H1 (cell line): ENCODE measurements at regions not wholly inside any gene's neighbourhood (a gene's known extent, or its start where the extent isn't known, plus 50 kb on each side); places are given as distances from the start of the nearest gene placed in this dataset.

Source experiments
- CTCF ChIA-PET: fragments of 300-600 bp; sonication (Branson Sonifier 250); formaldehyde crosslinking; loops from one replicate; lab custom pipeline; 2021; ENCODE audit not compliant: partially characterized antibody; lab: Charles Lee
- POLR2A ChIA-PET: fragments of 300-600 bp; sonication (Branson Sonifier 250); formaldehyde crosslinking; loops from one replicate; lab custom pipeline; 2021; ENCODE audit warnings: inconsistent platforms; ENCODE audit not compliant: partially characterized antibody; lab: Charles Lee
- DNase-seq, 2 experiments: peaks; one replicate each; pipeline versions ENCODE4 v3.0.0 to v3.0.0-alpha.2; 2010 to 2022; ENCODE audit warnings: low spot score in 2 of 2, low read depth in 1 of 2, mixed read lengths in 1 of 2
- FAIRE-seq: peaks from 2 replicates; lab custom pipeline; 2011; peaks lifted over from hg19 to GRCh38; lab: Jason Lieb, UNC
- H2AFZ ChIP-seq: 2 replicates; pipeline ENCODE4 v1.8.1; 2012; ENCODE audit warnings: low read length, inconsistent platforms
- H2AK5ac ChIP-seq: 2 replicates; pipeline ENCODE4 v1.6.1; 2013; ENCODE audit warnings: low read depth, low read length
- H2BK120ac ChIP-seq: replicated peaks from 2 replicates; pipeline ENCODE3; 2013; ENCODE audit warnings: low read depth, low read length, inconsistent platforms
- H2BK12ac ChIP-seq: 2 replicates; pipeline ENCODE4 v1.6.1; 2013; ENCODE audit warnings: low read depth, low read length
- H2BK15ac ChIP-seq: 2 replicates; pipeline ENCODE4 v1.6.1; 2013; ENCODE audit warnings: low read length
- H2BK20ac ChIP-seq: 2 replicates; pipeline ENCODE4 v1.6.1; 2013; ENCODE audit warnings: low read length
- H2BK5ac ChIP-seq: 2 replicates; pipeline ENCODE4 v1.6.1; 2013; ENCODE audit warnings: low read depth, low read length
- H3K14ac ChIP-seq: 2 replicates; pipeline ENCODE4 v1.6.1; 2013; ENCODE audit warnings: inconsistent platforms; ENCODE audit not compliant: insufficient read length
- H3K18ac ChIP-seq: 2 replicates; pipeline ENCODE4 v1.6.1; 2013; ENCODE audit warnings: low read length; ENCODE audit errors: extremely low read depth
- H3K23ac ChIP-seq: 2 replicates; pipeline ENCODE4 v1.6.1; 2013; ENCODE audit warnings: inconsistent platforms; ENCODE audit not compliant: insufficient read length
- H3K23me2 ChIP-seq: 2 replicates; pipeline ENCODE4 v1.6.1; 2013; ENCODE audit warnings: low read depth, low read length
- H3K27ac ChIP-seq: 2 replicates; pipeline ENCODE4 v1.6.1; 2011; ENCODE audit warnings: low read depth, low read length, inconsistent platforms
- H3K27me3 ChIP-seq, 4 experiments: replicated peaks in 1 of 4; 1 replicate in 1 of 4; 2 replicates in 3 of 4; pipeline versions ENCODE4 v1.6.1 to v1.8.1; 2011 to 2013; ENCODE audit warnings: low read length in 3 of 4, mild to moderate bottlenecking in 3 of 4, inconsistent platforms in 2 of 4, mixed read lengths in 2 of 4, moderate library complexity in 1 of 4; ENCODE audit not compliant: control insufficient read depth in 3 of 4, insufficient read depth in 3 of 4; ENCODE audit errors: extremely low read depth in 1 of 4
- H3K36me3 ChIP-seq, 4 experiments: 2 replicates each; pipeline versions ENCODE4 v1.6.1 to v1.8.1; 2011 to 2013; ENCODE audit warnings: mild to moderate bottlenecking in 4 of 4, low read length in 3 of 4, moderate library complexity in 2 of 4, control low read depth in 1 of 4, inconsistent platforms in 1 of 4; ENCODE audit not compliant: insufficient read depth in 4 of 4, control insufficient read depth in 2 of 4
- H3K4ac ChIP-seq: replicated peaks from 2 replicates; pipeline ENCODE3; 2013; ENCODE audit warnings: low read length, low read depth, mixed read lengths, inconsistent platforms; ENCODE audit not compliant: insufficient read length
- H3K4me1 ChIP-seq, 4 experiments: replicated peaks in 1 of 4; 1 replicate in 1 of 4; 2 replicates in 3 of 4; pipeline versions ENCODE4 v1.6.1 to v1.8.1; 2011 to 2013; ENCODE audit warnings: low read length in 3 of 4, inconsistent platforms in 2 of 4, mixed read lengths in 1 of 4; ENCODE audit not compliant: insufficient read depth in 4 of 4, control insufficient read depth in 3 of 4
- H3K4me2 ChIP-seq, 2 experiments: 2 replicates each; pipeline versions ENCODE4 v1.6.1 to v1.8.1; 2011 to 2013; ENCODE audit warnings: low read depth in 2 of 2, low read length in 2 of 2, control low read depth in 1 of 2, inconsistent platforms in 1 of 2, mild to moderate bottlenecking in 1 of 2; ENCODE audit not compliant: insufficient read depth in 1 of 2
- H3K4me3 ChIP-seq, 4 experiments: fragments of 200-600, 300-600 bp in 1 of 4; sonication (generic), shearing (Covaris generic), sonication (Bioruptor Twin) in 1 of 4; 2 replicates each; pipeline versions ENCODE4 v1.5.1 to v1.8.1; 2011 to 2016; ENCODE audit warnings: low read length in 4 of 4, low read depth in 3 of 4, control low read depth in 2 of 4, inconsistent platforms in 2 of 4, mild to moderate bottlenecking in 2 of 4, mixed read lengths in 1 of 4, moderate library complexity in 1 of 4; ENCODE audit not compliant: insufficient read depth in 2 of 4; ENCODE audit errors: extremely low read depth in 1 of 4
- H3K56ac ChIP-seq: replicated peaks from 2 replicates; pipeline ENCODE3; 2013; ENCODE audit warnings: low read depth, mild to moderate bottlenecking, mixed read lengths, low read length, inconsistent platforms; ENCODE audit not compliant: insufficient read length
- H3K79me1 ChIP-seq: 2 replicates; pipeline ENCODE4 v1.6.1; 2013; ENCODE audit warnings: low read depth, low read length, control low read depth
- H3K79me2 ChIP-seq, 2 experiments: 2 replicates each; pipeline versions ENCODE4 v1.6.1 to v1.8.1; 2012 to 2013; ENCODE audit warnings: low read length in 2 of 2, mild to moderate bottlenecking in 2 of 2, inconsistent platforms in 1 of 2; ENCODE audit not compliant: insufficient read depth in 2 of 2, control insufficient read depth in 1 of 2
- H3K9ac ChIP-seq, 4 experiments: replicated peaks in 1 of 4; 1 replicate in 1 of 4; 2 replicates in 3 of 4; pipeline versions ENCODE4 v1.6.1 to v1.8.1; 2011 to 2013; ENCODE audit warnings: low read depth in 3 of 4, low read length in 3 of 4, control low read depth in 2 of 4, mild to moderate bottlenecking in 2 of 4, moderate library complexity in 2 of 4, inconsistent platforms in 1 of 4; ENCODE audit errors: extremely low read depth in 1 of 4
- H3K9me3 ChIP-seq, 2 experiments: 2 replicates each; pipeline versions ENCODE4 v1.6.1 to v1.8.1; 2012 to 2013; ENCODE audit warnings: mild to moderate bottlenecking in 2 of 2, moderate library complexity in 2 of 2, control low read depth in 1 of 2, inconsistent platforms in 1 of 2, low read depth in 1 of 2, low read length in 1 of 2, mixed read lengths in 1 of 2; ENCODE audit not compliant: insufficient read depth in 2 of 2
- H4K20me1 ChIP-seq, 2 experiments: replicated peaks in 1 of 2; 2 replicates each; pipeline versions ENCODE3 to v1.8.1; 2011 to 2013; ENCODE audit warnings: inconsistent platforms in 2 of 2, low read length in 2 of 2, mild to moderate bottlenecking in 1 of 2; ENCODE audit not compliant: insufficient read depth in 2 of 2, control insufficient read depth in 1 of 2
- H4K5ac ChIP-seq: 2 replicates; pipeline ENCODE4 v1.6.1; 2013; ENCODE audit warnings: low read length, low read depth, mixed read lengths, inconsistent platforms; ENCODE audit not compliant: insufficient read length
- H4K8ac ChIP-seq: 2 replicates; pipeline ENCODE4 v1.8.0; 2013; ENCODE audit warnings: mild to moderate bottlenecking, moderate library complexity, low read length, inconsistent platforms; ENCODE audit not compliant: insufficient read depth; ENCODE audit errors: extremely low read depth
- H4K91ac ChIP-seq: replicated peaks from 2 replicates; pipeline ENCODE3; 2013; ENCODE audit warnings: low read length, mixed read lengths, inconsistent platforms; ENCODE audit not compliant: insufficient read length
- ASH2L ChIP-seq: fragments of 200-600, 300-600 bp; sonication (generic); IDR thresholded peaks from one replicate; pipeline ENCODE4 v1.7.1; 2017; ENCODE audit warnings: low read length
- HDAC2 ChIP-seq, 2 experiments: fragments of 300-600 bp in 1 of 2; sonication (generic) in 1 of 2; IDR thresholded peaks; 2 replicates each; pipeline ENCODE4 v1.6.1; 2011 to 2012; ENCODE audit warnings: low read depth in 2 of 2, low read length in 2 of 2, mild to moderate bottlenecking in 2 of 2, moderate library complexity in 2 of 2, borderline replicate concordance in 1 of 2, inconsistent platforms in 1 of 2
- NRF1 ChIP-seq: IDR thresholded peaks from 2 replicates; pipeline ENCODE4 v1.6.1; 2011; ENCODE audit warnings: mild to moderate bottlenecking, low read depth, low read length, improper control_type of control experiment
- PHF8 ChIP-seq: fragments of 200-600 bp; sonication (generic); conservative IDR thresholded peaks from 2 replicates; pipeline ENCODE4 v1.7.1; 2012; ENCODE audit warnings: low read depth, mild to moderate bottlenecking, inconsistent platforms, low read length, moderate library complexity
- POU5F1 ChIP-seq: IDR thresholded peaks from 2 replicates; pipeline ENCODE4 v1.6.1; 2011; ENCODE audit warnings: low read depth, mild to moderate bottlenecking, low read length, moderate library complexity
- SAP30 ChIP-seq: fragments of 300-600 bp; sonication (generic); IDR thresholded peaks from 2 replicates; pipeline ENCODE4 v1.7.1; 2012; ENCODE audit warnings: low read length, moderate library complexity, mild to moderate bottlenecking, inconsistent platforms; ENCODE audit not compliant: insufficient read depth, insufficient replicate concordance
- SIN3A ChIP-seq, 2 experiments: IDR thresholded peaks in 1 of 2; conservative IDR thresholded peaks in 1 of 2; 2 replicates each; pipeline ENCODE4 v1.6.1; 2011 to 2012; ENCODE audit warnings: low read length in 2 of 2, improper control_type of control experiment in 1 of 2, low read depth in 1 of 2, mild to moderate bottlenecking in 1 of 2
- SP1 ChIP-seq: IDR thresholded peaks from 2 replicates; pipeline ENCODE4 v1.6.1; 2011; ENCODE audit warnings: low read depth, low read length
- WGBS, 2 experiments: shearing (Covaris generic) in 1 of 2; methylation state at CpG; one replicate each; pipeline versions ENCODE4 v1.1.6 to v1.1.7; 2013 to 2015; ENCODE audit warnings: low lambda C conversion rate in 2 of 2, mixed read lengths in 2 of 2, inconsistent platforms in 1 of 2, low coverage in 1 of 2, missing lambda C conversion rate in 1 of 2; ENCODE audit not compliant: insufficient replicate concordance in 2 of 2, insufficient coverage in 1 of 2, insufficient read length in 1 of 2; ENCODE audit errors: extremely low coverage in 1 of 2, missing lambda C conversion rate in 1 of 2; 5-methylcytosine and 5-hydroxymethylcytosine counted together
- TF ChIP-seq, protein P1 (sequence below): IDR thresholded peaks from 2 replicates; pipeline ENCODE4 v1.6.1; 2012; ENCODE audit warnings: low read length, inconsistent platforms
- TF ChIP-seq, protein P2 (sequence below): IDR thresholded peaks from 2 replicates; pipeline ENCODE4 v1.6.1; 2011; ENCODE audit warnings: low read depth, mild to moderate bottlenecking, low read length; ENCODE audit not compliant: insufficient read depth

DNA sequence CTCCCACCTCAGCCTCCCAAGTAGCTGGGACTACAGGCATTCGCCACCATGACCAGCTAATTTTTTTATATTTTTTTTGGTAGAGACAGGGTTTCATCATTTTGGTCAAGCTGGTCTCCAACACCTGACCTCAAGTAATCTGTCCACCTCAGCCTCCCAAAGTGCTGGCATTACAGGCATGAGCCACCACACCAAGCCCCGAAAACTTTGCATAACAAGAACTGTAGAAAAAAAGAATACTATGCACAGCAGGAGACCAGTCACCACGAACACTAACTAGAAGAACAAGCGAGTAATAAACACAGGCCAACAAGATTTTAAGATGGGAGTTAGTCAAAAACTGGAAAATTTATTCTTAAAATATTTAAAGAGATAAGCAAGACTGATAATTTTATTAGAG, 447.0 kb downstream of the ETV1 start:
- DNase-seq: peak in 1 of 2 experiments; percentile 1
- no peak for FAIRE-seq
- Histone ChIP-seq H3K56ac (no peak overlapping the region), H3K79me2 (no peaks in the 10 kb centered on the region), H3K4me3 (no peak overlapping the region), H3K9ac (no peak overlapping the region), H2BK15ac (no peak overlapping the region), H3K36me3 (no peaks in the 10 kb centered on the region), H3K23ac (no peak overlapping the region), H2BK120ac (no peak overlapping the region), H3K14ac (no peak overlapping the region), H3K18ac (no peak overlapping the region), H3K23me2 (no peaks in the 10 kb centered on the region; the same call in 1 of the 2 replicates), H2BK5ac (no peak overlapping the region)
- 63% methylated on average over 4 of the region's 4 CpGs; no CpG with 5 or more reads in 1 of the 2 experiments for WGBS, 2 experiments
- TF ChIP-seq POU5F1 (peak; percentile 62; the same call in 1 of the 2 replicates), SP1 (no peak), NRF1 (no peak), ASH2L (no peak), SAP30 (no peak), PHF8 (no peak), SIN3A (conservative IDR thresholded peaks at IDR 0.05 in 1 of 2, IDR thresholded peaks at IDR 0.05 in 1 of 2; ENCODE audit: low read depth in 1 of 2, low read length in 2 of 2) (no peak), HDAC2 (IDR thresholded peaks at IDR 0.05; ENCODE audit: borderline replicate concordance in 1 of 2, low read depth in 2 of 2, low read length in 2 of 2) (peak in 1 of 2 experiments; percentile 30; a peak in 1 of 4 replicates)
- TF ChIP-seq, protein P1, sequence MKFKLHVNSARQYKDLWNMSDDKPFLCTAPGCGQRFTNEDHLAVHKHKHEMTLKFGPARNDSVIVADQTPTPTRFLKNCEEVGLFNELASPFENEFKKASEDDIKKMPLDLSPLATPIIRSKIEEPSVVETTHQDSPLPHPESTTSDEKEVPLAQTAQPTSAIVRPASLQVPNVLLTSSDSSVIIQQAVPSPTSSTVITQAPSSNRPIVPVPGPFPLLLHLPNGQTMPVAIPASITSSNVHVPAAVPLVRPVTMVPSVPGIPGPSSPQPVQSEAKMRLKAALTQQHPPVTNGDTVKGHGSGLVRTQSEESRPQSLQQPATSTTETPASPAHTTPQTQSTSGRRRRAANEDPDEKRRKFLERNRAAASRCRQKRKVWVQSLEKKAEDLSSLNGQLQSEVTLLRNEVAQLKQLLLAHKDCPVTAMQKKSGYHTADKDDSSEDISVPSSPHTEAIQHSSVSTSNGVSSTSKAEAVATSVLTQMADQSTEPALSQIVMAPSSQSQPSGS: no peak
- TF ChIP-seq, protein P2, sequence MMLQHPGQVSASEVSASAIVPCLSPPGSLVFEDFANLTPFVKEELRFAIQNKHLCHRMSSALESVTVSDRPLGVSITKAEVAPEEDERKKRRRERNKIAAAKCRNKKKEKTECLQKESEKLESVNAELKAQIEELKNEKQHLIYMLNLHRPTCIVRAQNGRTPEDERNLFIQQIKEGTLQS: no peak
- TF ChIP-seq, all 59 proteins: peak for 2
- Histone ChIP-seq H3K4ac (no peak overlapping the region), H3K27ac (no peak overlapping the region), H3K4me1 (no peaks in the 10 kb centered on the region), H3K27me3 (no peaks in the 10 kb centered on the region), H4K91ac (no peak overlapping the region), H4K8ac (no peak overlapping the region), H4K20me1 (peaks cover 0 to 1% of the 10 kb centered on the region in 2 experiments), H3K9me3 (no peaks in the 10 kb centered on the region), H2AK5ac (no peak overlapping the region), H4K5ac (no peak overlapping the region), H2BK20ac (no peak overlapping the region), H2AFZ (no peak overlapping the region), H3K4me2 (no peak overlapping the region; a peak in 1 of 4 replicates), H3K79me1 (no peaks in the 10 kb centered on the region), H2BK12ac (no peak overlapping the region)
- POLR2A ChIA-PET: no interaction called here
- CTCF ChIA-PET: no interaction called here
